Adipose tissue (tissue), 3 donors: ENCODE measurements at regions not wholly inside any gene's neighbourhood (a gene's known extent, or its start where the extent isn't known, plus 50 kb on each side); places are given as distances from the start of the nearest gene placed in this dataset.

Experiments
- H3K27ac ChIP-seq: one replicate; pipeline ENCODE4 v1.5.1; 2013; ENCODE audit warnings: low read depth, low read length
- WGBS, 3 donors: extraction: QIAGEN DNeasy Blood & Tissue Kit; methylation state at CpG; one replicate each; pipeline ENCODE4 v1.1.7; 2013; 5-methylcytosine and 5-hydroxymethylcytosine counted together
- donor health status: healthy with polysubstance abuse.
- donor health status: Bipolar disorder and iron deficiency.
- donor health status: healthy.

DNA sequence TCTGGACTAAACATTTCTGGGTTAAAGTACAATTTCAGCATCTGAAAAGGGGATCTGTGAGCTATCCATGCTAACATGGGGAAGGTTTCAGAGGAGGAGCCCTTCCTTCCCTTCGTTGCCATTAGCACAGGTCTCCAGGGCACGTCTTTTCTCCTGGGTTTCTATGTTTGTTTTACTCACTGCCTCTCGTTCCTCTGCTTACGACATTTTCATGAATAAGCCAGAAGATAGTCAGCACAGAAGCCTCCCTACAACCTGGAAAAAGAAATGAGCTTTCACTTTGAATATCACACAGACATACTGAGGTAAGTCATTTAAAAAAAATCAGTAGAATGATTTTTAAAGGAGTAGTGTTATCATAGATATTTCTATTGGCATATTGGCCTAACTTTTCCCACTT lies 117.2 kb upstream of the KCNMB2 start:
- H3K27ac ChIP-seq = no peak overlapping the region
- 49 to 55% (median 50%) methylated on average over 4 of the region's 4 CpGs for WGBS, 3 donors

DNA sequence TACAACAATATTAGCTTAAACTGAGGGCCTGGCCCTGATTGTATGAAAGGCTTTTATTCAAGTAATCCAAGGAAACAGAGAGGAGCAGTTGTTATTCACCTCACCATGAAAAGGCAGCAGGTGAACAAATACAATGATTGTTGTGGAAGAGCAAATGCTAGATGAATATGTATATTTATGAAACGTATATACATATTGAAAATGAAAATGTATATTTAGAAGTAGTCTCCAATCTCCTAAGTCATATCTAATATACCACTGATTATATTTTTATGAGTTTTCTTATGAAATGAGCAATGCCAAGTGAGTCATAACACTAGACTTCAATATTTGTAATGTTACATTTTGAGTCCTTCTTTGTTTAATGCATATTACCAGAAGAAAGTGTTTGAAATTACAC lies 116.2 kb upstream of the KCNMB2 start:
- WGBS, 3 donors = 68 to 87% (median 84%) methylated on average over 1 of the region's 1 CpG
- H3K27ac ChIP-seq = no peak overlapping the region

DNA sequence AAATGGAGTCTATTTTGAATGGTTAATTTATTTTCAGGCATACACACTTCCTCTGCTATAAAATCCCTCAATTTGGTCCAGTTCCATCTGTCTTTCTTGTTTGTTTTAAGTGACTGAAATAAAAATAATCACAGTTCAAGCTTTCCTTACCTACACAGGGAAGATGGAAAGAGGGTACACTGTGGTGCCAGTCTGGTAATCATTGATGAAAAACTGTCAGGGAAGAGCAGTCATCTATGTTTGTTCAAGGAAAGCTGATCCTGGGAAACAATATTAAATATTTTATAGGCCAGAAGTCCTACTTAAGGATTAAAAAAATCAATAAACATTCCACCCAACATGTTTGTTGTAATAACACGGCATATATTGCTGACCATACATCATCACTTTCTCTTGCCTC lies 115.2 kb upstream of the KCNMB2 start:
- H3K27ac ChIP-seq = no peak overlapping the region
- 66 to 93% (median 92%) methylated on average over 1 of the region's 1 CpG for WGBS, 3 donors

DNA sequence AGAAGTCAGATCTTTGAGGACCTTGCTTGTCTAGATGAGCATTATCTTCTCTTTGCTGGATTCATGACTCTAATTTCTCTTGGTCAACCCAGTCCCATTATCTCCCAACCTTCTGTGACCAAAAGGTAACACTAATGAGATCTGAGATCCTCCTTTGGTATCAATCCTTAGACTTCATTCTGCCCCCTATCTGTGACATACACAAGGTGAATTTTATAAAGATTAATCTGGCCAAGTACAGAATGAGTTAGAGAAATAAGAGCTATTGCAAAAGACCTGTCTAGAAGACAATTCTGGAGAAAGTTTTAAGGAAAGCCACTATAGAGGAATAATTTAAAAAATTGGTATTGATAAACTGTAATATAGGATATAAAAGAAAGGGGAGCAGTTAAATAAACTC lies 113.8 kb upstream of the KCNMB2 start:
- H3K27ac ChIP-seq = no peak overlapping the region

DNA sequence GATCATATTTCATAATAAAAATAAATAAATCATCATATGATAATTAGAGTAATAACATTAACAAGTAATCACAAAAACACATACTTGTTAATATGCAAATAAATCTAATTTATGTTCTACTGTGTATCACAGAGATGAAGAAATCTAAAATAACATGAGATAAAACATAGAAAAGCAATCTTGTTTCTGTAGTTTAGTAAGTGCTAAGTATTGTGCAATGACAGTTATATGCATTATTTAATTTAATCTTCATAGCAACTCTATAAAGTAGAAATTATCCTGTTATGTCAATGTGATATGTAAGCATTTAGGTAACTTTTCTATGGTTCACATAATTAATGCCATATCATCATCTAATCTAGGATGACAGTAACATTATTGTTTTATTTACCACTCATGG lies 108.2 kb upstream of the KCNMB2 start:
- H3K27ac ChIP-seq = no peak overlapping the region

GRCh38 chr3:178434206-178434805 lies 101.9 kb upstream of the KCNMB2 start:
- WGBS, 3 donors = 27 to 42% (median 30%) methylated on average over 5 of the region's 5 CpGs
- no peak overlapping the region for H3K27ac ChIP-seq

- 89 to 95% (median 95%) methylated on average over 5 of the region's 5 CpGs for WGBS, 3 donors
Observed at GRCh38 chr3:178435575-178435974, 100.7 kb upstream of the KCNMB2 start.

GRCh38 chr3:178436773-178437172 lies 99.5 kb upstream of the KCNMB2 start:
- WGBS, 3 donors = 23 to 41% (median 32%) methylated on average over 3 of the region's 3 CpGs
- no peak overlapping the region for H3K27ac ChIP-seq

More at GRCh38 chr3:178435575-178435974, 100.7 kb upstream of the KCNMB2 start:
- no peak overlapping the region for H3K27ac ChIP-seq

DNA sequence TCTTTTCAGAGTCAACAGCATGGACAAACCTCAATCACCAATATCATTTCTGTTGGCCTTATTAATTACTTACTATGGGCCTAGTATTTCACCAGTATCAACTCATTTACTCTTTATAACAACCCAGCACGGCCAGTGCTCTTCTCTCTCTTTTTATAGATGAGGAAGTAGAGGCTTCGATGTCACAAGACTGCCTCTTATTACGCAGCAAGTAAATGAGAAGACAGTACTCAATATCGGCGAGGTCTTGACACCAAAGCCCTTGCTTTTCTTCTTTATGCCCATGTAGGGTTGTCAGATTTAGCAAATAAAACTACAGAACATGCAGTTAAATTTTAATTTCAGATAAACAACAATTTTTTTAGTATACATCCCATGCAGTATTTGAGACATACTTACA lies 99.0 kb upstream of the KCNMB2 start:
- 60 to 81% (median 63%) methylated on average over 5 of the region's 5 CpGs for WGBS, 3 donors
- H3K27ac ChIP-seq = no peak overlapping the region

- 57 to 70% (median 60%) methylated on average over 2 of the region's 2 CpGs for WGBS, 3 donors
- H3K27ac ChIP-seq = no peak overlapping the region
Observed at GRCh38 chr3:178439504-178439903, 96.7 kb upstream of the KCNMB2 start.

- H3K27ac ChIP-seq = no peak overlapping the region
- WGBS, 3 donors = 70 to 91% (median 87%) methylated on average over 4 of the region's 4 CpGs
Observed at GRCh38 chr3:178440043-178440442, 96.2 kb upstream of the KCNMB2 start.

DNA sequence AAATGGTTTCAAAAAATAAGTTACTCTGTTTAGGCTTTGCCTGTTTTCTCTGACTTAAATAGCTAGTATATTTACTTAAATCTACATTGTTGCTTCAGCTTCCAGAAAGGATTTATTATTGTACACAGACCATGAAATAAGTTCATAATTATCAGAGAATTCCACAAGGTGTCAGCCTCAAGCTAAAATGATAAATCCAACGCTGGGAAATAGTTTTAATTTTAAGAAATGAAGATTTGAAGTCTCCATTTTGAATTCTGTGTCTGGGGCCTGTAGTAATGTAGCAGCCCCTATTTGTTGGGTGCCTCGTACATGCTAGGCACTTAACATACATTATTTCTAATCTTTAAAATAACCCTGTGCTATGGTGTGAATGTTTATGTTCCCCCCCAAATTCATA lies 92.6 kb upstream of the KCNMB2 start:
- 57 to 82% (median 61%) methylated on average over 2 of the region's 2 CpGs for WGBS, 3 donors
- no peak overlapping the region for H3K27ac ChIP-seq

GRCh38 chr3:178445139-178445538 lies 91.1 kb upstream of the KCNMB2 start:
- 61 to 92% (median 87%) methylated on average over 4 of the region's 4 CpGs for WGBS, 3 donors
- H3K27ac ChIP-seq = no peak overlapping the region

DNA sequence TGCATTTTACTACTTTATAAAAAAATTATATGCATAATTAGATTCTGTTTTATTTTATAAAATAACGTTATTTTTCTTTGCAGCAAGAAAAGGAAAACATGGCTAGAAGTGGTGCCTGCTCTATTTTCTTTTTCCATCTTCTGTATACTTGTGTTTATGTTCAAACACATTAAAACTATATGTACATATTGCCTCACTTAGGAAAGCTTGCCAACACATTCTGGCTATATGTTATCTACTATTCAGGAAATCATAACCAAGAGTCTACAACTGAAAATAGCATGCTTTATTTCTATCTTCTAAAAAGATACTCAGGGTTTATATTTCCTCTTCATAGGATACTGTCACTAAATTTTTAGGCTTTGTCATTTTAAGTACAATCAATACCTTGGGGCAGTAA lies 90.2 kb upstream of the KCNMB2 start:
- WGBS, 3 donors = 74 to 81% (median 79%) methylated on average over 1 of the region's 1 CpG
- H3K27ac ChIP-seq = no peak overlapping the region

- H3K27ac ChIP-seq = no peak overlapping the region
- 74 to 84% (median 80%) methylated on average over 3 of the region's 3 CpGs for WGBS, 3 donors
Observed at GRCh38 chr3:178450476-178450875, 85.8 kb upstream of the KCNMB2 start.

- H3K27ac ChIP-seq = no peak overlapping the region
Observed at GRCh38 chr3:178451799-178452198, 84.4 kb upstream of the KCNMB2 start.

DNA sequence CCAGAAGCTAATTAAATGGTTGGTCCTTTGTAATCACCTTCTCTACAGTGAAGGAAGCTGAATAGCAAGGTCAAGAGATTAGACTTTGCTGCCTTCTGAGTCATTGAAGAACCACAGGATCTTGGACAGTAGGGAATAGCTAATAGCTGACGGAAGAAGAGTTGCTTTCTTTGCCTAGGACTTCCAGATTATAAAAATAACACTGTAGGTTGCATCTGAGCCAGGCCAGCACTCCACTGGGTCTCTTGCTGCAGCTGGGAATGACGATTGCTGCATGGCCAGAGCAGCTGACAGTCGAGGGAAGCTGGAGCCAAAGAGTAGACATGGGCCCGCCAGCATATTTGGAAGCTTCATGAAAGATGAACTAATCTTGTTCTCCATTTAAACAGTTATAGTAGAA lies 81.5 kb upstream of the KCNMB2 start:
- WGBS, 3 donors = 57 to 81% (median 61%) methylated on average over 4 of the region's 4 CpGs
- H3K27ac ChIP-seq = no peak overlapping the region

DNA sequence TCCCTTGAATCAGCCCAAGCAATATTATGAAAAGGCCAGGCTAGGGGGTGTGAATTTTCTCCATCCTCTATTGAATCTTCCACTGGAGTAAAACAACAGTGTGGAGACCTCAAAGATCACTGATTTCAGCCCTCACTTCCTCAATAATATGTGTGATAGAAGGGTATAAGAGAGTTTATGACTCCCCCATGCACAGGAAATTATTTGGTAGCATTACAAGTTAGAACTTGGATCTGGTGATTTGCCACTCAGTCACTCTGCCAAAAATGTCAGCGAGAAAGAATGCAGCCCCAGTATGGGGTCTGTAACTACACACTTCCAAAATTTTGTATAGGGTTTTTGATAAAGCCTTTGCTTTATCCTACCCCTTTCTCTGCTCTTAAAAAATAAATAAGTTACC lies 81.0 kb upstream of the KCNMB2 start:
- 36 to 83% (median 59%) methylated on average over 1 of the region's 1 CpG for WGBS, 3 donors
- no peak overlapping the region for H3K27ac ChIP-seq

DNA sequence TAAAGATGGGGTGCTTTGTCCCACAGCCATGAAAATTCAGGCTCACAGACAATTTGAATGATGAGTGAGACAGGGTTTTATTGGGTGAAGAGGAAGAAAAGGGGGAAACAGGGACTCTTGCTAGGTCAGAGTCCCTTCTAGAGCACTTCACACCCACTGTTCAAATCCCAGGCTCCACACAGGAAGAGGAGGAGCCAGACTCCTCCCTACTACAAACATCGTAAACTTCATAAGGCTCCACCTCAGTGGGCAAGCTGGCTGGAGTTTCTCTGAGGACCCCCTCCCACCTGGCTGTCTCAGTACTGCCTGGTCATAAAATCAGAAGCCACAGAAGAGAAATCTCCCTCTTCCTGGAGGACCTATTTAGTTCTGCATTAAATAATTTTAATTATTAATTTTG lies 80.3 kb upstream of the KCNMB2 start:
- WGBS, 3 donors = 60 to 100% (median 69%) methylated on average over 1 of the region's 1 CpG
- no peak overlapping the region for H3K27ac ChIP-seq

DNA sequence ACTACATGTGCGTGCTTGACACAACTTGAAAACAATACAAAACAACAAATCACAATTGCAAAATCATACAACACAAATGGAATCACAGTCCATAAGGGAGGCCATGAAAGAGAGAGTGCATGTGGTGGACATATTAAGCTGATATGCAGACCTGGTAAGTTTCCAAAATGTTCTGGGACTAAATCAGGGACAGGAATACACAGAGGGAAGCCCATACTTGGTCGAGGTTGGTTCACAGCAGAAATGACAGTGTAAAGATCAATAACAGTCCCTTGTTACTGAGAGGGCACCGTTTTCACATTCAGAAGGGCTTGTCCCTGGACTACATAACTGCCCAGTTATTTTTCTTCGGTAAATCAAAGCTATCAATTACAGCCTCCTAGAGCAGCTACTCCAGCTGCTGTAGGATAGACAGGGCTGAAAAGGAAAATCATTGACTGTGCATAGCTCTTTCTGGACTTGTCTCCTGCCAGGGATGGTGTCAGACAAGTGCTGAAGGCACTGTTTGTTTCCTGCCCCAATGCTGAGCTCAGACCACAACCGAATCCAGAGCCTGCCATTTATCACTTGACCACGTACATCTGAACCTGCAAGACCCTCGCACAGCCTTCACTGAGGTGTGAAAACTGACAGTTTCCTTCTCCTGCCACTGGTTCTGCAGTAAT lies 79.5 kb upstream of the KCNMB2 start:
- no peak overlapping the region for H3K27ac ChIP-seq
- 37 to 51% (median 49%) methylated on average over 7 of the region's 7 CpGs for WGBS, 3 donors

DNA sequence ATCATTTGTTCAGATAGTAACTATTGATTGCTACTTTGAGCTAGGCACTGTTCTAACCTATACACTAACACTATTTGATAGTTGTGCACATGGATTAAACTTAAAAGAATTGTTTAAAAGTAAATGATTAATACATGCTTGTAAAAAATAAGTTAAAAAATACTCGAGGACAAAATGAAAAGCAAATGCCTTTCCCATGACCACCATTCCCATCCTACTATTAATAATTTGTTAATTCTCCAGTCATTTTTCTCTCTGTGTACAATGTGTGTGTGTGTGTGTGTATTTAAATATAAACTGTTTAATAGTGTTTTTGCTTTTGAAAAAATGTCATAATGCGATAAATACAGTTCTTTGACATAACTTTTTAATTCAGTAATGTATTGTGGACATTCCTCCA lies 78.7 kb upstream of the KCNMB2 start:
- H3K27ac ChIP-seq = no peak overlapping the region
- WGBS, 3 donors = 58 to 66% (median 65%) methylated on average over 2 of the region's 2 CpGs
